ENCODE measurements at regions not wholly inside any gene's neighbourhood (a gene's known extent, or its start where the extent isn't known, plus 50 kb on each side); places are given as distances from the start of the nearest gene placed in this dataset.

DNA sequence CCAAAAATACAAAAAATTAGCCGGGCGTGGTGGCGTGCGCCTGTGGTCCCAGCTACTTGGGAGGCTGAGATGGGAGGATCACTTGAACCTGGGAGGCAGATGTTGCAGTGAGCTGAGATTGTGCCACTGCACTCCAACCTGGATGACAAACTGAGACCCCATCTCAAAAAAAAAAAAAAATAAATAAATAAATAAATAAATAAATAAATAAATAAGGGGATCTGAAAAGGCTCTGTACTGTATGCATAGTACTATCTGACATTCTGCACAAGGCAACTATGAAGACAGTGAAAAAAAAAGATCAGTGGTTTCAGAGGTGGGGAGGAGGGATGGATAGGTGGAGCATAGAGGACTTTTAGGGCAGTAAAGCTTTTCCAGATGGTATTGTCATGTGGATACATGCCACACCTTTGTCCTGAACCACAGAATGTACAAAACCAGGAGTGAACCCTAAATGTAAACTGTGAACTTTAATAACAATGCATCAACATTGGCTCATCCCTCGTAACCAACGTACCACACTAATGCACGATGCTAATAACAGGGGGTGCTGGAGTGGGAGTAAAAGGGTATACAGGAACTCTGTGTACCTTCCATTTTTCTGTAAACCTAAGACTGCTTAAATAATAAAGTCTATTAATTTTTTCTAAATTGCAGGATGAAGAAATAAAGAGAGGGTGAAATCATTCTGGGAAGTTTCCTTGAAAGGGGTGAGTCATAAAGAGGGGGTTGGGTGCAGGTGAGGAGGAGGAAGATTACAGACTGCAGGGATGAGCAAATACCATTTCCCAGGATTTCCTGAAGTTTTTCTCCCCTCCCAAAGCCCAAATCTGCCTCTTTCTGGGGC is 155.8 kb upstream of the SDK2 start:
- TF ChIP-seq SMC3 (conservative IDR thresholded peaks at IDR 0.05; ENCODE audit: poor library complexity) (no peak), EP300 (conservative IDR thresholded peaks at IDR 0.05; ENCODE audit: poor library complexity, severe bottlenecking) (no peak), MXI1 (conservative IDR thresholded peaks at IDR 0.05; ENCODE audit: poor library complexity, severe bottlenecking) (no peak), RAD21 (conservative IDR thresholded peaks at IDR 0.05) (no peak), TAF1 (IDR thresholded peaks at IDR 0.05; ENCODE audit: low read depth) (no peak), EZH2 (IDR thresholded peaks at IDR 0.05; ENCODE audit: borderline replicate concordance, insufficient read depth, low read length, poor library complexity, severe bottlenecking) (no peak), POLR2AphosphoS5 (IDR thresholded peaks at IDR 0.05) (no peak)
- TF ChIP-seq, protein P1, sequence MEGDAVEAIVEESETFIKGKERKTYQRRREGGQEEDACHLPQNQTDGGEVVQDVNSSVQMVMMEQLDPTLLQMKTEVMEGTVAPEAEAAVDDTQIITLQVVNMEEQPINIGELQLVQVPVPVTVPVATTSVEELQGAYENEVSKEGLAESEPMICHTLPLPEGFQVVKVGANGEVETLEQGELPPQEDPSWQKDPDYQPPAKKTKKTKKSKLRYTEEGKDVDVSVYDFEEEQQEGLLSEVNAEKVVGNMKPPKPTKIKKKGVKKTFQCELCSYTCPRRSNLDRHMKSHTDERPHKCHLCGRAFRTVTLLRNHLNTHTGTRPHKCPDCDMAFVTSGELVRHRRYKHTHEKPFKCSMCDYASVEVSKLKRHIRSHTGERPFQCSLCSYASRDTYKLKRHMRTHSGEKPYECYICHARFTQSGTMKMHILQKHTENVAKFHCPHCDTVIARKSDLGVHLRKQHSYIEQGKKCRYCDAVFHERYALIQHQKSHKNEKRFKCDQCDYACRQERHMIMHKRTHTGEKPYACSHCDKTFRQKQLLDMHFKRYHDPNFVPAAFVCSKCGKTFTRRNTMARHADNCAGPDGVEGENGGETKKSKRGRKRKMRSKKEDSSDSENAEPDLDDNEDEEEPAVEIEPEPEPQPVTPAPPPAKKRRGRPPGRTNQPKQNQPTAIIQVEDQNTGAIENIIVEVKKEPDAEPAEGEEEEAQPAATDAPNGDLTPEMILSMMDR (IDR thresholded peaks at IDR 0.05; ENCODE audit: poor library complexity, severe bottlenecking), result no peak
- TF ChIP-seq, protein P2, sequence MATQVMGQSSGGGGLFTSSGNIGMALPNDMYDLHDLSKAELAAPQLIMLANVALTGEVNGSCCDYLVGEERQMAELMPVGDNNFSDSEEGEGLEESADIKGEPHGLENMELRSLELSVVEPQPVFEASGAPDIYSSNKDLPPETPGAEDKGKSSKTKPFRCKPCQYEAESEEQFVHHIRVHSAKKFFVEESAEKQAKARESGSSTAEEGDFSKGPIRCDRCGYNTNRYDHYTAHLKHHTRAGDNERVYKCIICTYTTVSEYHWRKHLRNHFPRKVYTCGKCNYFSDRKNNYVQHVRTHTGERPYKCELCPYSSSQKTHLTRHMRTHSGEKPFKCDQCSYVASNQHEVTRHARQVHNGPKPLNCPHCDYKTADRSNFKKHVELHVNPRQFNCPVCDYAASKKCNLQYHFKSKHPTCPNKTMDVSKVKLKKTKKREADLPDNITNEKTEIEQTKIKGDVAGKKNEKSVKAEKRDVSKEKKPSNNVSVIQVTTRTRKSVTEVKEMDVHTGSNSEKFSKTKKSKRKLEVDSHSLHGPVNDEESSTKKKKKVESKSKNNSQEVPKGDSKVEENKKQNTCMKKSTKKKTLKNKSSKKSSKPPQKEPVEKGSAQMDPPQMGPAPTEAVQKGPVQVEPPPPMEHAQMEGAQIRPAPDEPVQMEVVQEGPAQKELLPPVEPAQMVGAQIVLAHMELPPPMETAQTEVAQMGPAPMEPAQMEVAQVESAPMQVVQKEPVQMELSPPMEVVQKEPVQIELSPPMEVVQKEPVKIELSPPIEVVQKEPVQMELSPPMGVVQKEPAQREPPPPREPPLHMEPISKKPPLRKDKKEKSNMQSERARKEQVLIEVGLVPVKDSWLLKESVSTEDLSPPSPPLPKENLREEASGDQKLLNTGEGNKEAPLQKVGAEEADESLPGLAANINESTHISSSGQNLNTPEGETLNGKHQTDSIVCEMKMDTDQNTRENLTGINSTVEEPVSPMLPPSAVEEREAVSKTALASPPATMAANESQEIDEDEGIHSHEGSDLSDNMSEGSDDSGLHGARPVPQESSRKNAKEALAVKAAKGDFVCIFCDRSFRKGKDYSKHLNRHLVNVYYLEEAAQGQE (IDR thresholded peaks at IDR 0.05; ENCODE audit: borderline replicate concordance), result no peak
- no peaks in the 10 kb centered on the region for H3K9me3 ChIP-seq (ENCODE audit: low read length)
- H2AFZ ChIP-seq (ENCODE audit: low read depth, low read length), result no peak overlapping the region
- no peak overlapping the region for H3K9ac ChIP-seq (ENCODE audit: low read length)
- H3K4me3 ChIP-seq (ENCODE audit: low read length), result no peak overlapping the region
- no peaks in the 10 kb centered on the region for H3K79me2 ChIP-seq (replicated peaks; ENCODE audit: insufficient read depth, low read length)
- no peak overlapping the region for H3K27ac ChIP-seq (ENCODE audit: low read length)
- H4K20me1 ChIP-seq (ENCODE audit: insufficient read depth), result no peaks in the 10 kb centered on the region
- no peaks in the 10 kb centered on the region for H3K27me3 ChIP-seq (ENCODE audit: insufficient read depth, low read depth, low read length)
- no peak overlapping the region for H3K4me2 ChIP-seq (ENCODE audit: low read length)
- no peaks in the 10 kb centered on the region for H3K9me2 ChIP-seq (ENCODE audit: insufficient read depth, low read length)
- H3K36me3 ChIP-seq (ENCODE audit: insufficient read depth, low read length), result no peaks in the 10 kb centered on the region
- H3F3A ChIP-seq (ENCODE audit: insufficient read depth, low read length, poor library complexity, severe bottlenecking), result no peaks in the 10 kb centered on the region

DNA sequence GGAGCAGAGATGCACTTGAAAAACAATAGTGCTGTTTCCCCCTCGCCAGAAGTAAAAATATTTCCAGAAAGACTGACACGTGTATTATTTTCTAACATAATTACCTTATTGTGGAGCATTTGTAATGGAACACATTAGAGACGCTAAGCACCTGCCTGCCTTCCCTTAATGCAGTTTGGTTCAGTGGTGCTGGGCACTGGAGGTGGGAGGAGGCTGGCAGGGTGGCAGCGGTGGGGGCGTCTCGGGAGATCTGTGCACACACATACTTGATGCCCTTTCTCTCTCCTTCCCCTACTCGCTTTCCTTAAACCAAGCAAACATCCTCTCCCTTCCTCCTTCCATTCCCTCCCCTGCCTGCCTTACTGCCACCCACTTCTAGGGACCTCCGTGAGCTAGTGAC is 156.6 kb upstream of the SDK2 start:
- H3K79me2 ChIP-seq (replicated peaks; ENCODE audit: insufficient read depth, low read length), result no peaks in the 10 kb centered on the region
- H3K27me3 ChIP-seq (ENCODE audit: insufficient read depth, low read depth, low read length), result no peaks in the 10 kb centered on the region
- H3K36me3 ChIP-seq (ENCODE audit: insufficient read depth, low read length), result no peaks in the 10 kb centered on the region
- H3K4me2 ChIP-seq (ENCODE audit: low read length), result no peak overlapping the region
- H2AFZ ChIP-seq (ENCODE audit: low read depth, low read length), result no peak overlapping the region
- no peak overlapping the region for H3K27ac ChIP-seq (ENCODE audit: low read length)
- no peaks in the 10 kb centered on the region for H3F3A ChIP-seq (ENCODE audit: insufficient read depth, low read length, poor library complexity, severe bottlenecking)
- H3K4me3 ChIP-seq (ENCODE audit: low read length), result no peak overlapping the region
- H3K9me3 ChIP-seq (ENCODE audit: low read length), result no peaks in the 10 kb centered on the region
- H4K20me1 ChIP-seq (ENCODE audit: insufficient read depth), result no peaks in the 10 kb centered on the region
- no peaks in the 10 kb centered on the region for H3K9me2 ChIP-seq (ENCODE audit: insufficient read depth, low read length)
- no peak for TF ChIP-seq SMC3 (conservative IDR thresholded peaks at IDR 0.05; ENCODE audit: poor library complexity)
- no peak for TF ChIP-seq MXI1 (conservative IDR thresholded peaks at IDR 0.05; ENCODE audit: poor library complexity, severe bottlenecking)
- no peak for TF ChIP-seq TAF1 (IDR thresholded peaks at IDR 0.05; ENCODE audit: low read depth)
- no peak for TF ChIP-seq RAD21 (conservative IDR thresholded peaks at IDR 0.05)
- TF ChIP-seq POLR2AphosphoS5 (IDR thresholded peaks at IDR 0.05), result no peak
- TF ChIP-seq EP300 (conservative IDR thresholded peaks at IDR 0.05; ENCODE audit: poor library complexity, severe bottlenecking), result no peak
- TF ChIP-seq, protein P1 (IDR thresholded peaks at IDR 0.05; ENCODE audit: poor library complexity, severe bottlenecking), result no peak
- no peak for TF ChIP-seq EZH2 (IDR thresholded peaks at IDR 0.05; ENCODE audit: borderline replicate concordance, insufficient read depth, low read length, poor library complexity, severe bottlenecking)
- TF ChIP-seq, protein P2 (IDR thresholded peaks at IDR 0.05; ENCODE audit: borderline replicate concordance), result no peak
- no peak overlapping the region for H3K9ac ChIP-seq (ENCODE audit: low read length)

All from neural cell (in vitro differentiated cells).